GM12878 (cell line): ENCODE measurements at regions not wholly inside any gene's neighbourhood (a gene's known extent, or its start where the extent isn't known, plus 50 kb on each side); places are given as distances from the start of the nearest gene placed in this dataset.

Source experiments
- ATAC-seq: fragments of 200-7000 bp; cut with Tn5 transposase; 3 replicates; pipeline ENCODE4 v1.9.1; 2020; ENCODE audit warnings: mild to moderate bottlenecking, moderate library complexity
- BruUV-seq: library from RNA; stranded (reverse); fragments of 400-500 nt; replicated peaks from 2 replicates; lab custom pipeline; 2021; lab: Mats Ljungman, UMichigan
- CTCF ChIA-PET: fragments of 300-600 bp; sonication (Branson Sonifier 250); formaldehyde crosslinking; extraction: SDS; loops from one replicate; lab custom pipeline; 2021; ENCODE audit warnings: inconsistent platforms; lab: Yijun Ruan, JAX
- POLR2A ChIA-PET: fragments of 350-600 bp; formaldehyde crosslinking; extraction: SDS; loops from one replicate; lab custom pipeline; 2021; ENCODE audit warnings: inconsistent platforms; lab: Charles Lee
- RAD21 ChIA-PET: fragments of 300-600 bp; sonication (Branson Sonifier 250); formaldehyde crosslinking; loops from one replicate; lab custom pipeline; 2023; ENCODE audit warnings: antibody characterized with exemption; ENCODE audit not compliant: unreplicated experiment; lab: Charles Lee
- SMC1A ChIA-PET: fragments of 300-600 bp; sonication (Branson Sonifier 250); formaldehyde crosslinking; loops from one replicate; lab custom pipeline; 2023; ENCODE audit not compliant: unreplicated experiment, uncharacterized antibody; lab: Charles Lee
- DNase-seq: peaks from one replicate; pipeline ENCODE4 v3.0.0-alpha.2; 2011; ENCODE audit warnings: low read depth, low spot score
- FAIRE-seq: peaks from 3 replicates; lab custom pipeline; 2011; peaks lifted over from hg19 to GRCh38; lab: Jason Lieb, UNC
- H2AFZ ChIP-seq: 2 replicates; pipeline ENCODE4 v1.6.0; 2011; ENCODE audit warnings: low read depth, low read length, control low read depth; ENCODE audit not compliant: control insufficient read depth
- H3K27ac ChIP-seq: 2 replicates; pipeline ENCODE4 v1.5.1; 2011; ENCODE audit warnings: control low read depth; ENCODE audit not compliant: control insufficient read depth, insufficient read depth
- H3K27me3 ChIP-seq, 2 experiments: replicated peaks in 1 of 2; 2 replicates each; pipeline versions ENCODE4 v1.6.0 to v1.6.1; 2011; ENCODE audit warnings: low read length in 1 of 2; ENCODE audit not compliant: control insufficient read depth in 2 of 2, insufficient read depth in 2 of 2
- H3K36me3 ChIP-seq, 2 experiments: 2 replicates each; pipeline ENCODE4 v1.5.1; 2011; ENCODE audit warnings: low read length in 1 of 2; ENCODE audit not compliant: control insufficient read depth in 2 of 2, insufficient read depth in 2 of 2
- H3K4me1 ChIP-seq: 2 replicates; pipeline ENCODE4 v1.6.1; 2011; ENCODE audit warnings: mild to moderate bottlenecking, low read length, moderate library complexity, mixed read lengths; ENCODE audit not compliant: control insufficient read depth, insufficient read depth
- H3K4me2 ChIP-seq: 2 replicates; pipeline ENCODE4 v1.6.0; 2011; ENCODE audit warnings: control low read depth; ENCODE audit not compliant: control insufficient read depth, insufficient read depth
- H3K4me3 ChIP-seq: fragments of 200-600 bp; sonication (generic); 2 replicates; pipeline ENCODE4 v1.5.1; 2016
- H3K79me2 ChIP-seq: 2 replicates; pipeline ENCODE4 v1.6.0; 2011; ENCODE audit warnings: low read length; ENCODE audit not compliant: control insufficient read depth, insufficient read depth
- H3K9ac ChIP-seq: 2 replicates; pipeline ENCODE4 v1.8.0; 2011; ENCODE audit warnings: low read length, control low read depth, mixed read lengths; ENCODE audit not compliant: control insufficient read depth, insufficient read depth
- H3K9me3 ChIP-seq: replicated peaks from 3 replicates; pipeline ENCODE4 v1.5.1; 2011; ENCODE audit warnings: mild to moderate bottlenecking, low read length; ENCODE audit not compliant: control insufficient read depth, insufficient read depth
- H4K20me1 ChIP-seq: 2 replicates; pipeline ENCODE4 v1.6.0; 2011; ENCODE audit not compliant: control insufficient read depth, insufficient read depth
- HDAC2 ChIP-seq: fragments of 200-600 bp; sonication (generic); IDR thresholded peaks from 2 replicates; pipeline ENCODE4 v1.6.1; 2017
- IRF4 ChIP-seq: IDR thresholded peaks from 2 replicates; pipeline ENCODE4 v1.6.1; 2011; ENCODE audit warnings: low read depth, low read length
- JUND ChIP-seq: IDR thresholded peaks from 2 replicates; pipeline ENCODE4 v1.6.1; 2012; ENCODE audit warnings: low read depth, mild to moderate bottlenecking, low read length, improper control_type of control experiment, moderate library complexity
- POLR2A ChIP-seq: IDR thresholded peaks from 2 replicates; pipeline ENCODE4 v1.6.1; 2011; ENCODE audit warnings: low read depth, mild to moderate bottlenecking, low read length
- POLR2AphosphoS5 ChIP-seq: IDR thresholded peaks from 2 replicates; pipeline ENCODE4 v1.6.1; 2011; ENCODE audit warnings: mild to moderate bottlenecking, low read length, inconsistent platforms
- PRDM15 ChIP-seq: fragments of 450-650 bp; formaldehyde crosslinking; IDR thresholded peaks from 2 replicates; pipeline ENCODE4 v1.4.0; 2020; ENCODE audit warnings: mild to moderate bottlenecking, moderate library complexity
- RUNX3 ChIP-seq: IDR thresholded peaks from 2 replicates; pipeline ENCODE4 v1.6.1; 2012; ENCODE audit warnings: low read length, inconsistent platforms
- SIN3A ChIP-seq: IDR thresholded peaks from 2 replicates; pipeline ENCODE4 v1.6.1; 2012; ENCODE audit warnings: low read depth, low read length, improper control_type of control experiment
- SMAD1 ChIP-seq: fragments of 450-650 bp; IDR thresholded peaks from 2 replicates; pipeline ENCODE4 v1.6.1; 2018; ENCODE audit warnings: mild to moderate bottlenecking, low read depth; ENCODE audit not compliant: partially characterized antibody
- SP1 ChIP-seq: IDR thresholded peaks from one replicate; pipeline ENCODE4 v1.6.1; 2011; ENCODE audit warnings: low read depth, low read length
- ZNF592 ChIP-seq: fragments of 450-650 bp; IDR thresholded peaks from 2 replicates; pipeline ENCODE4 v1.6.1; 2017; ENCODE audit warnings: mild to moderate bottlenecking, moderate library complexity
- ZNF622 ChIP-seq: fragments of 450-650 bp; IDR thresholded peaks from 2 replicates; pipeline ENCODE4 v1.6.1; 2017; ENCODE audit warnings: mild to moderate bottlenecking, inconsistent platforms
- ZNF687 ChIP-seq: fragments of 450-650 bp; IDR thresholded peaks from 2 replicates; pipeline ENCODE4 v1.6.1; 2017; ENCODE audit warnings: mild to moderate bottlenecking, moderate library complexity
- in situ Hi-C: fragments of 300-500 bp; cut with MboI; formaldehyde crosslinking; loops from 9 replicates; pipeline ENCODE4 v1.14.3; 2018; ENCODE audit warnings: mixed read lengths
- intact Hi-C: fragments of 100-400 bp; cut with micrococcal nuclease; formaldehyde crosslinking; loops from one replicate; pipeline ENCODE4 v1.14.2; 2022; ENCODE audit not compliant: unreplicated experiment

GRCh38 chr5:128836571-128836970, 128.7 kb upstream of the SLC27A6 start (continued):
- TF ChIP-seq PRDM15 (CRISPR knock-in tag), result no peak
- TF ChIP-seq POLR2A, result no peak
- TF ChIP-seq SP1, result no peak

GRCh38 chr5:128838623-128839022, 126.7 kb upstream of the SLC27A6 start:
- no peaks in the 10 kb centered on the region for H3K27me3 ChIP-seq
- BruUV-seq, result no TSS peak
- no peak overlapping the region for H2AFZ ChIP-seq
- peak; percentile 18 for FAIRE-seq
- ChIA-PET POLR2A (no interaction called here), CTCF (interaction anchor here (0.9 kb wide), 1 partner anchor 624 kb away, joined by 3 read pairs; no protein-coding TSS in a partner anchor), SMC1A (interaction anchor here (0.6 kb wide), 1 partner anchor 532 kb away, joined by 3 read pairs; no protein-coding TSS in a partner anchor), RAD21 (no interaction called here)
- H3K9ac ChIP-seq, result no peak overlapping the region
- H4K20me1 ChIP-seq, result no peaks in the 10 kb centered on the region
- no peaks in the 10 kb centered on the region for H3K79me2 ChIP-seq
- DNase-seq, result no peak
- no peaks in the 10 kb centered on the region for H3K9me3 ChIP-seq
- intact Hi-C loops (no loop called here), in situ Hi-C loops (no loop called here)
- no peak for ATAC-seq
- no peak overlapping the region for H3K27ac ChIP-seq
- H3K4me2 ChIP-seq, result no peak overlapping the region
- no peaks in the 10 kb centered on the region for H3K4me1 ChIP-seq
- no peak overlapping the region for H3K4me3 ChIP-seq
- no peaks in the 10 kb centered on the region for H3K36me3 ChIP-seq
- TF ChIP-seq POLR2AphosphoS5, result no peak
- no peak for TF ChIP-seq RUNX3
- TF ChIP-seq ZNF687, result no peak
- no peak for TF ChIP-seq SIN3A
- no peak for TF ChIP-seq IRF4
- TF ChIP-seq HDAC2, result no peak
- TF ChIP-seq ZNF622, result no peak
- TF ChIP-seq SMAD1, result no peak
- no peak for TF ChIP-seq JUND
- no peak for TF ChIP-seq ZNF592
